OCI-LY7 (cell line): ENCODE measurements at regions not wholly inside any gene's neighbourhood (a gene's known extent, or its start where the extent isn't known, plus 50 kb on each side); places are given as distances from the start of the nearest gene placed in this dataset.

Experiments used
- BruUV-seq: library from RNA; stranded (reverse); fragments of 400-500 nt; replicated peaks from 2 replicates; lab custom pipeline; 2021; lab: Mats Ljungman, UMichigan
- CTCF ChIA-PET: fragments of 300-600 bp; sonication (Branson Sonifier 250); formaldehyde crosslinking; loops from one replicate; lab custom pipeline; 2022; ENCODE audit warnings: antibody characterized with exemption; ENCODE audit not compliant: unreplicated experiment; lab: Charles Lee
- POLR2A ChIA-PET: fragments of 300-600 bp; sonication (Branson Sonifier 250); formaldehyde crosslinking; loops from one replicate; lab custom pipeline; 2022; ENCODE audit warnings: antibody characterized with exemption; lab: Charles Lee
- DNase-seq: peaks from one replicate; pipeline ENCODE4 v3.0.0-alpha.2; 2015; ENCODE audit warnings: low spot score
- H2AFZ ChIP-seq: fragments of 200-600 bp; sonication (generic), shearing (Covaris generic); 2 replicates; pipeline ENCODE4 v1.6.1; 2014; ENCODE audit warnings: mild to moderate bottlenecking, antibody characterized with exemption, low read length, moderate library complexity
- H3K27ac ChIP-seq: fragments of 200-600 bp; sonication (generic); 2 replicates; pipeline ENCODE4 v1.5.1; 2014; ENCODE audit warnings: mixed run types, low read depth, mild to moderate bottlenecking, moderate library complexity, low read length, inconsistent platforms; ENCODE audit not compliant: poor library complexity, severe bottlenecking
- H3K36me3 ChIP-seq: fragments of 200-600 bp; sonication (generic); 2 replicates; pipeline ENCODE4 v1.6.1; 2014; ENCODE audit warnings: mild to moderate bottlenecking, antibody characterized with exemption, low read length, moderate library complexity, mixed read lengths; ENCODE audit not compliant: insufficient read depth
- H3K4me1 ChIP-seq: fragments of 200-600 bp; sonication (generic); 2 replicates; pipeline ENCODE4 v1.5.1; 2014; ENCODE audit warnings: mild to moderate bottlenecking, low read length; ENCODE audit not compliant: insufficient read depth, poor library complexity, severe bottlenecking
- H3K4me2 ChIP-seq: fragments of 200-600 bp; sonication (generic); 2 replicates; pipeline ENCODE4 v1.6.1; 2014; ENCODE audit warnings: mild to moderate bottlenecking, low read length
- H3K4me3 ChIP-seq: fragments of 200-600 bp; sonication (generic); 2 replicates; pipeline ENCODE4 v1.5.1; 2014; ENCODE audit warnings: mild to moderate bottlenecking, low read depth, low read length; ENCODE audit not compliant: poor library complexity, severe bottlenecking
- H3K79me2 ChIP-seq: fragments of 200-600 bp; sonication (generic); 2 replicates; pipeline ENCODE4 v1.6.1; 2016; ENCODE audit warnings: low read depth, mild to moderate bottlenecking, low read length, moderate library complexity, mixed read lengths; ENCODE audit not compliant: insufficient read depth
- H3K9me2 ChIP-seq: fragments of 200-600 bp; sonication (generic); 2 replicates; pipeline ENCODE4 v1.6.1; 2016; ENCODE audit warnings: mild to moderate bottlenecking, low read length, mixed read lengths; ENCODE audit not compliant: insufficient read depth
- H3K9me3 ChIP-seq: fragments of 200-600 bp; sonication (generic); 2 replicates; pipeline ENCODE4 v1.6.1; 2014; ENCODE audit warnings: mild to moderate bottlenecking, mixed run types, low read length, mixed read lengths
- H4K20me1 ChIP-seq: fragments of 200-600 bp; sonication (generic); 2 replicates; pipeline ENCODE4 v1.6.1; 2014; ENCODE audit warnings: mild to moderate bottlenecking, antibody characterized with exemption, low read length, moderate library complexity, mixed read lengths; ENCODE audit not compliant: insufficient read depth
- CTCF ChIP-seq: fragments of 200-600 bp; sonication (generic); conservative IDR thresholded peaks from 2 replicates; pipeline ENCODE4 v1.5.1; 2014; ENCODE audit warnings: mild to moderate bottlenecking, antibody characterized with exemption, low read length, moderate library complexity, mixed read lengths
- EZH2phosphoT487 ChIP-seq: fragments of 200-600 bp; sonication (generic); IDR thresholded peaks from 2 replicates; pipeline ENCODE4 v1.6.1; 2018; ENCODE audit warnings: low read depth, borderline replicate concordance, mild to moderate bottlenecking, mixed run types, antibody characterized with exemption, low read length, moderate library complexity, mixed read lengths
- intact Hi-C: fragments of 100-400 bp; cut with micrococcal nuclease; formaldehyde crosslinking; loops from one replicate; pipeline ENCODE4 v1.10.0; 2022; ENCODE audit not compliant: unreplicated experiment

GRCh38 chr6:40146902-40147301 is 212.6 kb upstream of the MOCS1 start:
- Histone ChIP-seq H3K36me3 (no peaks in the 10 kb centered on the region), H3K27ac (no peak overlapping the region), H3K4me3 (no peak overlapping the region), H3K9me2 (no peaks in the 10 kb centered on the region), H3K4me2 (no peak overlapping the region), H4K20me1 (no peaks in the 10 kb centered on the region), H3K4me1 (peaks cover 12% of the 10 kb centered on the region), H2AFZ (no peak overlapping the region), H3K79me2 (no peaks in the 10 kb centered on the region), H3K9me3 (no peaks in the 10 kb centered on the region)
- DNase-seq, result no peak
- TF ChIP-seq EZH2phosphoT487 (no peak), CTCF (no peak)
- BruUV-seq, result no TSS peak
- ChIA-PET CTCF (no interaction called here), POLR2A (interaction anchor here (0.5 kb wide), 1 partner anchor 46 kb away, joined by 3 read pairs; no protein-coding TSS in a partner anchor)
- intact Hi-C loops, result no loop called here

- no peak overlapping the region for H2AFZ ChIP-seq
- CTCF ChIA-PET, result no interaction called here
These were observed 205.2 kb upstream of the MOCS1 start for GRCh38 chr6:40139447-40139846.

More at GRCh38 chr6:40139447-40139846, 205.2 kb upstream of the MOCS1 start:
- H3K36me3 ChIP-seq, result no peaks in the 10 kb centered on the region
- BruUV-seq, result no TSS peak
- H3K9me3 ChIP-seq, result no peaks in the 10 kb centered on the region
- POLR2A ChIA-PET, result no interaction called here
- H3K27ac ChIP-seq, result no peak overlapping the region
- no peaks in the 10 kb centered on the region for H4K20me1 ChIP-seq
- no peaks in the 10 kb centered on the region for H3K9me2 ChIP-seq
- H3K4me1 ChIP-seq, result no peaks in the 10 kb centered on the region
- TF ChIP-seq EZH2phosphoT487 (no peak), CTCF (no peak)
- H3K4me3 ChIP-seq, result no peak overlapping the region
- intact Hi-C loops, result no loop called here
- H3K4me2 ChIP-seq, result no peak overlapping the region
- no peak for DNase-seq
- H3K79me2 ChIP-seq, result no peaks in the 10 kb centered on the region
